ENCODE measurements at regions not wholly inside any gene's neighbourhood (a gene's known extent, or its start where the extent isn't known, plus 50 kb on each side); places are given as distances from the start of the nearest gene placed in this dataset.

DNA sequence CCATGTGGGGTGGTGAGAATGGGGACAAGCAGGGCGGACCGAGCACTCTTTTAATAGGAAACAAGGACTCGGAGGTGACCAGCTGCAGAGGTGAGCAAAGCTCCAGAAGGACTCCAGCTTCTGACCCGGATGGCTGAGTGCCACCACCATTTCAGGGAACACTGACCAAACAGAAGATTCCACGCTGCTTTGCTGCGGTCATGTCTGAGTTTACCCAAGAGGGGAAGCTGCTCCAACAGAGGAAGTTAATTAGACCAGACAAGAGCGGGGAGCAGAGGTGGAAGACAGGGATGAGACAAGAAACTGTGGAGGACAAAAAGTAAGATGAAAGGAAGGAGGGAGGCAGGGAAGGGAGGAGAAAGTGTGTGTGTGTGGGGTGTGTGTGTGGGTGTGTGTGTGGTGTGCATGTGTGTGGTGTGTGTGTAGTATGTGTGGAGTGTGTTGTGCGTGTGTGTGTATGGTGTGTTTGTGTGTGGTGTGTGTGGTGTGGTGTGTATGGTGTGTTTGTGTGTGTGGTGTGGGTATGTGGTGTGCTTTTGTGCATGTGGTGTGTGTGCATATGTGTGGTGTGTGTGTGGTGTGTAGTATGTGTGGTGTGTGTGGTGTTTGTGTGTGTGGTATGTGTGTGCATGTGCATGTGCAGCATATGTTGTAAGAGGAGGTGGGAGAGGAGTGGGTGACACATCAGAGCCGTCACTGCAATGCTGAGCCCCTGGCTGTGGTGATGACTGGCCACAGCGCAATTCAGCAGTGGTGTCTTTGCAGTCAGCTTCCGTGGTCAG is 82.2 kb upstream of the AKIP1 start:
- DNase-seq (ENCODE audit: low spot score in 2 of 2, unreplicated experiment in 2 of 2), result no peak

DNA sequence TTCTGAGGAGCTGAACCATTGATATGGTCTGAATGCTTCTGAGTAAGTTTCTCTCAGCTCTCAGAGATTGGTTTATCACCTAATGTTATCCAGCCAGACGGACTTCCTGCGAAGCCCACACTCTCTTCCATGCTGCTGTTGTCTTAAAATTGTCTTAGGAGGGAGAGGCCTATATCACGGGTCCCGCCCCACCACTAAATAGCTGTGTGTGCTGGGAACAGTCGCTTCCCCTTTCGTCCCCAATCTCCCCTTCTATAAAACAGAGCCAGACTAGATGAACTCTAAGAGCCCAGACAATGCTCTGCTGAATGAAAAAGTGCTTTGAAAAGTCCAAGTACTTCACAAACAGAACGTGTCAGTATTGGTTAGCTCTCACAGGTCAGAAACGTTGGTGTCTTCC is 81.4 kb upstream of the AKIP1 start:
- H3K27ac Mint-ChIP-seq, result no peak overlapping the region
- peaks cover 6% of the 10 kb centered on the region for H3K36me3 Mint-ChIP-seq
- DNase-seq (ENCODE audit: low spot score in 2 of 2, unreplicated experiment in 2 of 2), result no peak
- no peaks in the 10 kb centered on the region for H3K9me3 Mint-ChIP-seq
- H3K4me1 Mint-ChIP-seq, result peaks cover 28% of the 10 kb centered on the region
- TF ChIP-seq, protein P1, sequence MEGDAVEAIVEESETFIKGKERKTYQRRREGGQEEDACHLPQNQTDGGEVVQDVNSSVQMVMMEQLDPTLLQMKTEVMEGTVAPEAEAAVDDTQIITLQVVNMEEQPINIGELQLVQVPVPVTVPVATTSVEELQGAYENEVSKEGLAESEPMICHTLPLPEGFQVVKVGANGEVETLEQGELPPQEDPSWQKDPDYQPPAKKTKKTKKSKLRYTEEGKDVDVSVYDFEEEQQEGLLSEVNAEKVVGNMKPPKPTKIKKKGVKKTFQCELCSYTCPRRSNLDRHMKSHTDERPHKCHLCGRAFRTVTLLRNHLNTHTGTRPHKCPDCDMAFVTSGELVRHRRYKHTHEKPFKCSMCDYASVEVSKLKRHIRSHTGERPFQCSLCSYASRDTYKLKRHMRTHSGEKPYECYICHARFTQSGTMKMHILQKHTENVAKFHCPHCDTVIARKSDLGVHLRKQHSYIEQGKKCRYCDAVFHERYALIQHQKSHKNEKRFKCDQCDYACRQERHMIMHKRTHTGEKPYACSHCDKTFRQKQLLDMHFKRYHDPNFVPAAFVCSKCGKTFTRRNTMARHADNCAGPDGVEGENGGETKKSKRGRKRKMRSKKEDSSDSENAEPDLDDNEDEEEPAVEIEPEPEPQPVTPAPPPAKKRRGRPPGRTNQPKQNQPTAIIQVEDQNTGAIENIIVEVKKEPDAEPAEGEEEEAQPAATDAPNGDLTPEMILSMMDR (IDR thresholded peaks at IDR 0.05; ENCODE audit: unreplicated experiment), result no peak
- H3K4me3 Mint-ChIP-seq, result no peak overlapping the region
- no peaks in the 10 kb centered on the region for H3K27me3 Mint-ChIP-seq (ENCODE audit: low read depth)

More for the DNA sequence above, 82.2 kb upstream of the AKIP1 start:
- Mint-ChIP-seq H3K4me3 (no peak overlapping the region), H3K36me3 (peaks cover 9% of the 10 kb centered on the region), H3K27ac (no peak overlapping the region), H3K4me1 (peaks cover 20% of the 10 kb centered on the region), H3K9me3 (no peaks in the 10 kb centered on the region), H3K27me3 (ENCODE audit: low read depth) (no peaks in the 10 kb centered on the region)
- TF ChIP-seq, protein P1 (IDR thresholded peaks at IDR 0.05; ENCODE audit: unreplicated experiment), result no peak

DNA sequence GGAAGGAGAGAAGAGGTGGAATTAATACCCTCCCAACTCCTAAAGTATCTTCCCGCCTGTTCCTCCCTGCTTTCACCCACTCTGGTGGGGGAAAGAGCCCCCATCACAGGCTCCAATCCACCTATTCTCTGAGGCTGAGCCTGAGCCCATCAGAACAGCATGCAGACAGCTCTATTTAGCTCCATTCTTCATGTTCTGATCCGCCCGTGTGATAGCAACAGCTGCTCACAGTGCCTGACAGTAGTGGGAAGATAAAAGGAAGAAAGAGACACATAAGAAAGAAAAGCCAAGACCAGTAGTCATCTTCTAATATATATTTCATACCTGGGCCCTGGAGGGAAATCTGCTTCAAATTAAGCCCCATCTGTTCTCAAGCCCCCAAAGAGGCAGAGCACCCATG is 80.3 kb upstream of the AKIP1 start:
- no peaks in the 10 kb centered on the region for H3K9me3 Mint-ChIP-seq

DNA sequence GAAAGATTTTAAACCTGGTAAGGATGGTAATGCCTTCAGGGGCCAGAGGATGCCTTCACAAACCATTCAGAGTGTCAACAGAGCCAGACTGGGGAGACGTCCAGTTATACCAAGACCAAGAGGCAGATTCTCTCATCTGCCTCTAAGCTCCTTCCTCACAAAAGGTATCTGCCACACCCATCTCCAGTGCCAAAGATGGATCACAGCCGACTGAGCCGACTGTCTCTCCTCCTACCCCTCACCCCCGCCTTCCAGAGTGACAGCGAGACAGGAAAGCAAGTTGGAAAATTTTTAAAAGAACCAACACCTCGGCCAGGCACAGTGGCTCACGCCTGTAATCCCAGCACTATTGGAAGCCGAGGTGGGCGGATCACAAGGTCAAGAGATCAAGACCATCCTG is 79.1 kb upstream of the AKIP1 start:
- Mint-ChIP-seq H3K27me3 (ENCODE audit: low read depth) (no peaks in the 10 kb centered on the region), H3K27ac (peak overlapping the region; percentile 97), H3K9me3 (no peaks in the 10 kb centered on the region), H3K36me3 (peaks cover 8% of the 10 kb centered on the region), H3K4me1 (peaks cover 28% of the 10 kb centered on the region), H3K4me3 (no peak overlapping the region)
- TF ChIP-seq, protein P1 (IDR thresholded peaks at IDR 0.05; ENCODE audit: unreplicated experiment), result no peak
- DNase-seq (ENCODE audit: low spot score in 2 of 2, unreplicated experiment in 2 of 2), result no peak

More for the DNA sequence above, 80.3 kb upstream of the AKIP1 start:
- TF ChIP-seq, protein P1 (IDR thresholded peaks at IDR 0.05; ENCODE audit: unreplicated experiment), result no peak
- DNase-seq (ENCODE audit: low spot score in 2 of 2, unreplicated experiment in 2 of 2), result no peak
- Mint-ChIP-seq H3K27ac (no peak overlapping the region), H3K27me3 (ENCODE audit: low read depth) (no peaks in the 10 kb centered on the region), H3K4me3 (no peak overlapping the region), H3K36me3 (peaks cover 5% of the 10 kb centered on the region), H3K4me1 (peaks cover 28% of the 10 kb centered on the region)

DNA sequence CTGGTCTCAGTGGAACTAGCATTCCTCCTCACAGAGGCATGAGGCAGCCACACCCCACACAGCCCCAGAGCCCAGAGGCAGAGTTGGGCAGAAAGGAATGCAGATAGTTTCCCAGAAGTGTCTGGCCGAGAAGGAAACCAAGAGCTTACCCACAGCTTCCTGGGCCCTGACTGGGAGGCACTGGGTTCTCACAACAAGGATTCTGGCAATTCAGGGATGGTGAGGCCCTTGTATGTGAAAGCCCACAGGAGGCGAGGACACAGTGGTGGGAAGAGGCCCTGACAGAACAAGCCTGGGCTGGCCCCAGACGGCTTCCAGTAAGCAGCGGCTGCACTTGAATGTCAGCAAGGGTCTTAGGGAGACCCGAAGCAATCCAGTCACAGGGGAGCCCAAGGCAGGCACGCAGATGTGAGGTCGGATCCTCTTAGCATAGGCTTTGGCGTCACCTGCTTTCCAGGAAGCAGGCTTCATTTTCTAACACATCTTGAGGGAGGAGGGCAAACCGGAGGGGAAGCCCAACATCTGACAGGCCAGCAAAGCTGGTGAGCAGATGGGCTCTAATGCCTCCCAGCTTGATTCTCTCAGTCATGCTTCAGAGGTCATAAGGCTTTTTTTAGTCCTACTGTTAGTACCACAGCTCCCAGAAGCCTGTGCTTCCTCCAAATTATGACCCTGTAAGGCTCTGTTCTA is 78.3 kb upstream of the AKIP1 start:
- DNase-seq (ENCODE audit: low spot score in 2 of 2, unreplicated experiment in 2 of 2), result peak in 1 of 2 experiments; percentile 49
- no peaks in the 10 kb centered on the region for H3K9me3 Mint-ChIP-seq

More for the DNA sequence above, 78.3 kb upstream of the AKIP1 start:
- Mint-ChIP-seq H3K27ac (peak overlapping the region; percentile 97), H3K4me1 (peaks cover 28% of the 10 kb centered on the region), H3K4me3 (peak overlapping the region; percentile 20), H3K27me3 (ENCODE audit: low read depth) (no peaks in the 10 kb centered on the region), H3K36me3 (peaks cover 10% of the 10 kb centered on the region)
- TF ChIP-seq, protein P1 (IDR thresholded peaks at IDR 0.05; ENCODE audit: unreplicated experiment), result no peak

Data from mesothelial cell of epicardium (in vitro differentiated cells).